Loucy (cell line): ENCODE measurements at regions not wholly inside any gene's neighbourhood (a gene's known extent, or its start where the extent isn't known, plus 50 kb on each side); places are given as distances from the start of the nearest gene placed in this dataset.

Source experiments
- EZH2phosphoT487 ChIP-seq: fragments of 200-600 bp; IDR thresholded peaks from 2 replicates; pipeline ENCODE4 v1.6.1; 2018; ENCODE audit warnings: antibody characterized with exemption, mild to moderate bottlenecking, moderate library complexity, borderline replicate concordance
- TF ChIP-seq, protein P1 (sequence below): fragments of 200-600 bp; sonication (generic); conservative IDR thresholded peaks from 2 replicates; pipeline ENCODE4 v1.5.1; 2014; ENCODE audit warnings: mild to moderate bottlenecking, antibody characterized with exemption, low read length

DNA sequence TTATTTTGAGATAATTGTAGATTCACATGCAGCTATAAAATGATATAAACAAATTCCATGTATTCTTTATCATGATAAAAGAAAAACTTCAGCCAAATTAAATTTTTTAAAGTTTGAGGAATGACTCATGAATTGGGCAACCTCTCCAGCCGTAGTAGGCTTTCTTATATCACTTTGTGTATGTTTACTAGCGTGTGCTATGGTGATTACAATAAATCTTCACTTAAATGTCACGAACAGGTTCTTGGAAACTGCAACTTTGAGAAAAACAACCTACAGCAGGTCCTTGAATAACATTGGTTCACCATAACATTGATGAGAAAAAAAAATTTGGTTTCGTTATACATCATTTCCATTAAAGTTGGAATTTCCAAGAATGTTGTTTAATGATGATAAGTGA lies 730.9 kb upstream of the TYRP1 start:
- no peak for TF ChIP-seq EZH2phosphoT487
- TF ChIP-seq, protein P1, sequence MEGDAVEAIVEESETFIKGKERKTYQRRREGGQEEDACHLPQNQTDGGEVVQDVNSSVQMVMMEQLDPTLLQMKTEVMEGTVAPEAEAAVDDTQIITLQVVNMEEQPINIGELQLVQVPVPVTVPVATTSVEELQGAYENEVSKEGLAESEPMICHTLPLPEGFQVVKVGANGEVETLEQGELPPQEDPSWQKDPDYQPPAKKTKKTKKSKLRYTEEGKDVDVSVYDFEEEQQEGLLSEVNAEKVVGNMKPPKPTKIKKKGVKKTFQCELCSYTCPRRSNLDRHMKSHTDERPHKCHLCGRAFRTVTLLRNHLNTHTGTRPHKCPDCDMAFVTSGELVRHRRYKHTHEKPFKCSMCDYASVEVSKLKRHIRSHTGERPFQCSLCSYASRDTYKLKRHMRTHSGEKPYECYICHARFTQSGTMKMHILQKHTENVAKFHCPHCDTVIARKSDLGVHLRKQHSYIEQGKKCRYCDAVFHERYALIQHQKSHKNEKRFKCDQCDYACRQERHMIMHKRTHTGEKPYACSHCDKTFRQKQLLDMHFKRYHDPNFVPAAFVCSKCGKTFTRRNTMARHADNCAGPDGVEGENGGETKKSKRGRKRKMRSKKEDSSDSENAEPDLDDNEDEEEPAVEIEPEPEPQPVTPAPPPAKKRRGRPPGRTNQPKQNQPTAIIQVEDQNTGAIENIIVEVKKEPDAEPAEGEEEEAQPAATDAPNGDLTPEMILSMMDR: no peak
